ENCODE measurements at regions not wholly inside any gene's neighbourhood (a gene's known extent, or its start where the extent isn't known, plus 50 kb on each side); places are given as distances from the start of the nearest gene placed in this dataset.

DNA sequence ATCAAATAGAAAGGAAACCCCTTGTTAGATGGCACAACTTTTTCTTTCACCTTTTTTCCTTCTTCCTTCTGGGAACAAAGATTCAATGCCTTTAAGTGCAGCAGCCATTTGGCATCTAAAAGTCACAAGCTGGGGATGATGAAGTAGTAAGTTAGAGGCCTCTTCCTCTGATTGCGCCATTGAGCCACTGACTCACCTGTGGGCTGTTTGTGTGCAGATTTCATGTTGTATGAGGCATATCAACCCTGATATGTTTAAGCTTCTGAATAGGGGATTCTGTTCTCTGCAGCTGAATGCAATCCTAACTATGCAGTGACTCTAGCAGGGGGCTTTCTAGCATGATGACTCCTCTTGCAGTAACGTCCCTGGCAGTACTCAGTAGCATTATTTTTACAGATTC lies 599.9 kb downstream of the CSNK1G3 start:
- Histone ChIP-seq H3K27ac (no peak overlapping the region), H3K9me3 (no peaks in the 10 kb centered on the region), H3K4me1 (ENCODE audit: control insufficient read depth in 1 of 2, low read depth in 2 of 2) (no peaks in the 10 kb centered on the region), H3K36me3 (no peaks in the 10 kb centered on the region), H3K4me3 (no peak overlapping the region), H3K27me3 (replicated peaks; ENCODE audit: insufficient read depth) (no peaks in the 10 kb centered on the region)
- DNase-seq (ENCODE audit: low spot score) (no peak), ATAC-seq (ENCODE audit: insufficient number of reproducible peaks, low FRiP score, low read depth) (no peak)
- no peak for TF ChIP-seq CTCF (IDR thresholded peaks at IDR 0.05)

DNA sequence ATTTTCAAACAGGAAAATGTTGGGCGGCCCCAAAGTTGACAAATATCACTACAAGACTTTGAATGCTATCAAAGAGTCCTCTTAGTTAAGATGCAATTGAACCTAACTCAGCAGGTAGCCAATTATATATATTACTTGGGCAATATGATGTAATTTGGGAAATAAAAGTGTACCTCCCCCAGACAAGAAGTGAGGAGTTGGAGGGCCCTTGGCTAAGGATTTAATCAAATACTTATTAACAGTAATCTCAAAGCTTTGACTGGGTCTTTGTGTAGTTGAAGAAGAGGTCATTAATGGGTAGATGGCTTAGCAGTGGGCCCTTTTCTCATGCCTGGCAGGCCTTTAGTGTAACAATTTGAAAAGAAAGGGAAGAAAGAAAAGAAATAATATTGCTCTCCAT lies 599.0 kb downstream of the CSNK1G3 start:
- no peak overlapping the region for H3K4me3 ChIP-seq
- TF ChIP-seq CTCF (IDR thresholded peaks at IDR 0.05), result no peak
- DNase-seq (ENCODE audit: low spot score), result no peak
- H3K27ac ChIP-seq, result no peak overlapping the region
- no peak for ATAC-seq (ENCODE audit: insufficient number of reproducible peaks, low FRiP score, low read depth)
- H3K27me3 ChIP-seq (replicated peaks; ENCODE audit: insufficient read depth), result no peaks in the 10 kb centered on the region
- no peaks in the 10 kb centered on the region for H3K4me1 ChIP-seq (ENCODE audit: control insufficient read depth in 1 of 2, low read depth in 2 of 2)
- no peaks in the 10 kb centered on the region for H3K9me3 ChIP-seq
- H3K36me3 ChIP-seq, result no peaks in the 10 kb centered on the region

DNA sequence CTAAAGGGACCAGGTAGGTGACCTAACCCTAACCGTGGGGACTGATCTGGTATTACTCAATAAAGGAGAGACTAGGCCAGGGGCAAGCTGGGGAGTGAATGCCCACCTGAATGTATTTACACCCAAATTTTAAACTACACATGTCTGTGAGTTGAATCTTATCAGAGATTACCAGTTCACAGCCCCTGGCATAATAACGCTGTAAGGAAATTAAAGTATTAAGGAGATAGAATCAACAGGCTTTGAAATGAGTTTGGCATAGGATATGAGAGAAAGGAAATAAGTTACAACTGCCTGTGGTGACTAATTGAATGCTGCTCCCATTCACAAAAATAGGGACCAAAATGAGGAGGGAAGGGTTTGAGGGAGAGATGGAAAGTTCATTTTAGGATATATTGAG lies 593.3 kb downstream of the CSNK1G3 start:
- Histone ChIP-seq H3K4me1 (ENCODE audit: control insufficient read depth in 1 of 2, low read depth in 2 of 2) (no peaks in the 10 kb centered on the region), H3K4me3 (no peak overlapping the region), H3K36me3 (no peaks in the 10 kb centered on the region), H3K27ac (no peak overlapping the region), H3K27me3 (replicated peaks; ENCODE audit: insufficient read depth) (no peaks in the 10 kb centered on the region), H3K9me3 (no peaks in the 10 kb centered on the region)
- no peak for TF ChIP-seq CTCF (IDR thresholded peaks at IDR 0.05)
- DNase-seq (ENCODE audit: low spot score) (no peak), ATAC-seq (ENCODE audit: insufficient number of reproducible peaks, low FRiP score, low read depth) (no peak)

GRCh38 chr5:124104821-124105220 lies 592.8 kb downstream of the CSNK1G3 start:
- H3K9me3 ChIP-seq, result no peaks in the 10 kb centered on the region
- DNase-seq (ENCODE audit: low spot score) (no peak), ATAC-seq (ENCODE audit: insufficient number of reproducible peaks, low FRiP score, low read depth) (no peak)
- H3K27ac ChIP-seq, result no peak overlapping the region
- no peak overlapping the region for H3K4me3 ChIP-seq
- no peaks in the 10 kb centered on the region for H3K4me1 ChIP-seq (ENCODE audit: control insufficient read depth in 1 of 2, low read depth in 2 of 2)
- no peak for TF ChIP-seq CTCF (IDR thresholded peaks at IDR 0.05)
- H3K27me3 ChIP-seq (replicated peaks; ENCODE audit: insufficient read depth), result no peaks in the 10 kb centered on the region
- no peaks in the 10 kb centered on the region for H3K36me3 ChIP-seq

GRCh38 chr5:124104344-124104743 lies 592.4 kb downstream of the CSNK1G3 start:
- H3K9me3 ChIP-seq, result no peaks in the 10 kb centered on the region
- ATAC-seq (ENCODE audit: insufficient number of reproducible peaks, low FRiP score, low read depth) (no peak), DNase-seq (ENCODE audit: low spot score) (no peak)
- no peaks in the 10 kb centered on the region for H3K4me1 ChIP-seq (ENCODE audit: control insufficient read depth in 1 of 2, low read depth in 2 of 2)
- H3K4me3 ChIP-seq, result no peak overlapping the region
- no peaks in the 10 kb centered on the region for H3K27me3 ChIP-seq (replicated peaks; ENCODE audit: insufficient read depth)
- no peaks in the 10 kb centered on the region for H3K36me3 ChIP-seq
- no peak overlapping the region for H3K27ac ChIP-seq
- TF ChIP-seq CTCF (IDR thresholded peaks at IDR 0.05), result no peak

All from thoracic aorta (tissue), 2 donors.